Limb (tissue), 2 donors: ENCODE measurements at regions not wholly inside any gene's neighbourhood (a gene's known extent, or its start where the extent isn't known, plus 50 kb on each side); places are given as distances from the start of the nearest gene placed in this dataset.

Source experiments
- DNase-seq, 2 donors: peaks; one replicate each; pipeline ENCODE4 v3.0.0-alpha.2; 2016; ENCODE audit errors: extremely low spot score in 2 of 2

DNA sequence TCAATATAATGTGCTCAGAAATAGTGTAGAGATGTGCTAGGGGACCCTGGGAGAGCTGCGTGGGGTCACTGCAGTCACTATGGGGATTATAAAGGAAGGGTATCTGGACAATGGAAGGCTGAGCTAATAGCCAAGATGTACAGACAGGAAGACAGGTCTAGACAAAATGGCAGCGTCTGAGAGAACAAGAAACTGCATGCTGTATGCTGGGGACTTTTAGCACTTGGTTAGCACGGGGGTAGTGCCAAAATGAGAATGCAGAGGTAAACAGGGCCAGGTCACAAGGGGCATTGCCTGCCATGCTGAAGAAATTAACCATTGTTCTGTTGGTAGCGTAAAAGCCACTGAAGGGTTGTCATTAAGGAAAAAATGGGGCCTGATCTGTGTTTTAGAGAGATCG, 308.2 kb downstream of the EMP1 start:
- no peak for DNase-seq

GRCh38 chr12:13504074-13504473, 307.5 kb downstream of the EMP1 start:
- peak in 1 of 2 donors; percentile 30 for DNase-seq

DNA sequence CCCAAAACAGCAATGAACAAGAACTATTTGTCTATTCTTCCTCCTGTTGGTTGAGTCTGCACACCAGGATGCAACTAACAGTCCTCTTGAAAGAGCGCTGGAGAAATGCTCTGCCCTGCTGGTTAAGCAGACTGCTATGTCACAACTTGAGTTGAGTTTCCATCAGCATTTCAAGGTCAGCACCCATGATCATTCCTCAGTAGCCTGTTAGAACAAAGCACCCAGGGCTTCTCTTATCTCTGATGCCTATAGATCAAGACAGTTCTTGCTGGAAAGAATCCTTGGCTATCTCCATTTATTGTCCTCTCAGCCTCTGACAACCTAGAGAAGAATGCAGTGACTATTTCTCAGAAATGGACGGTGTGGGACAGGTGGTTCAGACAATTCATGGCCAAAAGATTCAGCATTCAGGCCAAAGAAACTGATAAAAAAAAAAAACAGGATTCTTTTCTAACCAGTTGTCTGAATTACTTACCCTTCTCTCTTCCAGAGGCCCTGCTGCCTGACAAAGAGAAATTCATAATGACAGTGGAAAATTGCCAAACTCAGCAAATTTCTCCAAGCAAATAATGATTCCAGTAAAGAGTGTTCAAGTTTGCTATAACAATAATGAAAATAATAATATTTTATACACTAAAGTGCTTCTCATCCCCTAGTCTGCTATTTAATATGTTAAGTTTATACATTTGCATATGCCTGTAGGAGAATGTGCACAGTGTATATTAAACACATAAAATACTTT, 306.7 kb downstream of the EMP1 start:
- DNase-seq: no peak

GRCh38 chr12:13499008-13499407, 302.5 kb downstream of the EMP1 start:
- no peak for DNase-seq

DNA sequence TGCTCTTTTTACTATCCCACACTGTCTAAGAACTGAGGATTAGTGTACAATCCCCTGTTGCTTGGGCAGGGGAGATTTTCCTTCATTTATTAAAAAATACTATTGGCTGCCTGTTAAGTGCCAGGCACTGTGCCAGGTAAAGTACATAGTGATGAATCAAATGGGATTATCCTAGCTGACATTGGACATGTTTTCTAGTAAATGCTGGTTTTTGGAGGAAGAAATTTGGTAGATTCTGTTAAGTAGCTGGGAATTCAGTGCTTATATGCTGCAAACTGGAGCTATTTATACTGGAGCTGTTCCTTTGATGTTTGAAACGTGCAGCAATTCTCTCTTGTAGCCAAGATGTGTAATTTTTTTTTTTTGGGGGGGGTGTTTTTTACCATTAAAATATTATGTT, 299.6 kb downstream of the EMP1 start:
- peak in 1 of 2 donors; percentile 21 for DNase-seq

GRCh38 chr12:13489246-13489645, 292.7 kb downstream of the EMP1 start:
- DNase-seq: no peak

GRCh38 chr12:13487326-13487725, 290.8 kb downstream of the EMP1 start:
- no peak for DNase-seq

DNA sequence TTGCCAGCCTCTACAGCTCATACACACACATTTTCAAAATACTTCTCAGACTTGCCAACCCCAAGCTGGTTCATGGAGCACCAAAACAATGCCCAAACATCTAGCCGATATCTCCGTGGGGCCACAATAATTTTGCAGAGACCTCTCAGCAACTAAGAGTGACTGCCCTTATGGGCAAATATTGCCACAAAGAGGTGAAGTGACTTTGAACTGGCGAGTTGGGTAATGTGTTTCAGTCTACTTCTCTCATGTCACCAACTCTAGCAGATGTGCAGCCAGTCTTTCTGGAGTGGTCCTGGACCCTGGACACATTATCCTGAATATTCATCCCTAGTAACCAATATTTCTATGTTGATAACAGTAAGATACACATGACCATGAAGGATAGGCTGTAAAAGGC, 290.3 kb downstream of the EMP1 start:
- no peak for DNase-seq

DNA sequence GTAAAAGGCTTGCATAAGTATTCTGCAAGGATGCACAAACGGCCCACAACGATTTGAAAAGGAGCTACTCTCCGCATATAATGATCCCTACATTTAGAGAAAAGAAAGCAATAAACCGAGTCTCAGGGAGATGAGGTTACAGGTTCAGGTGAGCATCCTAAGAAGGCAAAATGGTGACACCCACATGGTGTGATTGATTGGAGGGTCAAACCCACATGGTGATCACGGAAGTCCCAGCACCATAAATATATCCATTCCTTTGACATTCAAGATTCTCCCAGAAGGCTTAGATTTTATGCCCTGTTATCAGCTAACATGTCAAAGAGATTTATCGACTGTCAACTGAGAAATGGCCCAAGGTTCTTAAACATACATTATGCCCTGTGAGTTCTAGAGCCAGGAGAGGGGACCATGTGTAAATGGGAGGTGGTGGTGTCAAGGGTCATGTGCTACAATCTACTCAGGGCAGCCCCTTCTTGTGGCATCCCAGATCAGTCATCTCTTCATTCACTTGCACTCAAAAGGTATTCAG, 282.2 kb downstream of the EMP1 start:
- DNase-seq: no peak

DNA sequence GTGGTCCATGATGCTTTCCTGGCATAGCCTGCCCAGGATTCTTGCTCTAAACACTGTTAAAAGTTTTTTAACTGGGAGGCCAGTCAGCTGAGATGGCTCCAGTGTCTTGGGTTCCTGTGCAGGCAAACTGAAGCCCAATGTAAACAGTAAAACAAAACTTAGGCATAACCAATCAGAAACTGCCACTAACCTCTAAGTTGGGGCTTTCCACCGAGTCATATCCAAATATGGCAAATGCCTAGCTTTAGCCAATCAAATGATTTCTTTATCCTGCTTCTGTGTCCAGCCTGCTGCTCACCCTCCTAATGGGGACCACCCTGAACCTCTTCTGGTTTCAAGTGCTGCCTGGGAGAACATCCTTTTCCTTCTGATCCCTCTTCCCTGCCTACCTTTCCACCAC, 277.9 kb downstream of the EMP1 start:
- no peak for DNase-seq

DNA sequence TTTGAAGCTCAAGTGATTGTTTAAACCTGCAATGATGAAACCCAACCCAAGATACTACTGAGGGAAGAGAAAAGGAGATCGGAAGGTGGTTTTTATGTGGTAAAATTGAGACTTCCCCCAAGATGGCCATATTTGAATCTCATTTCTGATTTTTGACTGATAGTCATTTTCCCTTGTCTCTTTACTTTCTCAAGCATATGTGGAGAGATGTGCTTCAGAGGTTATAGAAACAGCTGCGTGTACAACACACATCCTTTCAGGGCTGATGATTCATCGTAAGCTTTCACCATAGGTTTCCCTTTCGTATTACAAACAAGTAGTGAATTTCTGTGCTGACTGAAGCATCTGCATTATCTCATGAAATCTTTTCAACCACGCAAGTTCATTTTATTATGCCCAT, 276.2 kb downstream of the EMP1 start:
- DNase-seq: no peak

- DNase-seq: no peak
These were observed 274.9 kb downstream of the EMP1 start for GRCh38 chr12:13471471-13471870.

DNA sequence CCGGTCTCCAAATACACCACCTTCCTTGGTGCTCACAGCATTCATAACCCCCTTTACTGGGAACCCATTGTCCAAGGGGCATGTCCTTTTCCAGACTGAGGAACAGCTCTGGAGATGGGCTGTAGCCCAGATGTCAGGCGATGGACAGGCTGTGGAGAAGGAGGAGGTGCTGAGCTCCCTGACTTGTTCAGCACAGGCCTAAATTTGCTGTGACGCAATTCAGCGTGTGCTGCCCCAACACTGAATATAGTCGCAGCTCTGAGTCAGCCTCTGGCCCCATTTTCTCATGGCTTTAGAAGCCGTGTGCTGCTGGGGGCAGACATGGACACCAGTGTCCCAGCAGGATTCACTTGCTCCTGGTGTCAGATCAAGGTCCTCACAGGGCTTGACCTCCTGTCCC, 269.1 kb downstream of the EMP1 start:
- DNase-seq: no peak

- no peak for DNase-seq
These were observed 266.7 kb downstream of the EMP1 start for GRCh38 chr12:13463189-13463588.

DNA sequence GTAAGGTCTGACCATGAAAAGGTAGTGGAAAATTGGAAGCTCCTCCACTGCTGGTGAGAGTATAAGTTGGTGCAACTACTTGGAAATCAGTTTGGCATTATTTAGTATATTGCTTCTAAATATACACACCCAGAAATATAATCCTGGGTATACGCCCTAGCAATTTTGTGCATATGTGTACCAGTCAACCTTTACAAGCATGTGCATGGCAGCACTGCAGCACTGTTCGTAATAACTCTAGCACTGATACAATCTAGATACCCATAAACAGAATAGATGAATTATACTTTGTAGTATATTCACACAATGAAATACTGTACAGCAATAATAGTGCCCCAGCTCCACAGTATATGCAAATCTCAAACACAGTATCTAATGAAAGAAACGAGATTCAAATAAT, 265.9 kb downstream of the EMP1 start:
- no peak for DNase-seq

- no peak for DNase-seq
These were observed 259.2 kb downstream of the EMP1 start for GRCh38 chr12:13455778-13456144.

DNA sequence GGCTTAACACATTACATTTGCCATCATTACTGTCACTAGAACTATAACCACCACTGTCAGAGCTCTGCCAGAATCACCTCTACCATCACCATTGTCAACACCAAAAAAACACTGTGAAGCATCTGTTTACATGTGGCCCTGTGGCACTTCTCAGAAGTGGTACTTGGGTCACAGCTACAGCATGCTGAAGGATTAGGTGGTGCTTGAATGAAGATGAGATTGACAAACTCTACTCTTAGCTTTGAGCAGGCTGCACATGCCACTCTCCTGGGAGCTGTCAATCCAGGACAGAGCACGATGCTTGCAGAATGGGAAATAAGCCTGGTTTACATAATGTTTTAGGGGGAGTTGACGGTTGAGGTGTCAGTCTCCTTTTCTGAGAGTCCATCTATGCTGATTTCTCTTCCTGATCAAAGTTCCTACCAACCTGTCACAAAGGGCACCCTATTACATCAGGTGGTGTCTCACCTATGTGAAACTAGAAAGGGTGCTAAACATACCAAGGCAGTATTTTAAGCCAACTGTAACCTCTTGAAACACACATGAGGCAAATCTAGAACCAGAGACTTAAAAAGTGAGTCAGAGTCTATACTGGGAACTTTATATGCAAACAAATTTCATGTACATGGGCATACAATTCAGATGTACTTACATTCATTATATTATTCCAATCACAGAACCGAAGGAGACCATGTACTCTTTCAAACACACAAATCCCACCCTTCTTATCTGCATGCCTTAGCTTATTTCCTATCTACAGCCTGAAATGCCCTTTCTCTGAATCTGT, 258.7 kb downstream of the EMP1 start:
- no peak for DNase-seq

DNA sequence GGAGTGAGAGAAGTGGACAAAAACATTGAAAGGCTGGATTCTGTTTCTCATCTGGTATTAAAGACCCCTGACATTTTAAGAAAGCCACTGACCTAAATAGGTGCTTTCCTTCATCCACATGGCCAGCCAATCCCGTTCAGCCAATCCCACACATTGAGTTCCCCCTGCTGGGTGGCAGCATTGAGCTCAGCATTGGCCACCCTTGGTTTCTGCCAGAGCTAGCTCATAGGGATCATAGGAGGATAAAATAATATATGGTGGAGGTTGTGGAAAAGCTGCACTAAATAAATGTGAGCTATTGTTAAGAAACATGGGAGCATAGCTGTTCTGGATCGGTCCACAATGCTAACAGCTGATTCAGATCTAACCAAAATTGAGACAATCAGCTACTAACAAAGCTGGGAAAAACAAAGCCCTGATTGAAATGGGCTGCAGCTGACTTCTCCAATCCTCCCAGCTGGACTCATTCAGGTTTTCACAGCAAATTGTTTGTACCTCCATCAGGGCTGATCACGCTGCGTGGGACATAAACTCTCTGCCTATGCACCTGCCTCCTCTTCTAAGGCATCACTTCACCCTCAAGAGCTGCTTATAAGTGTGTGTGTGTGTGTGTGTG, 256.5 kb downstream of the EMP1 start:
- no peak for DNase-seq

DNA sequence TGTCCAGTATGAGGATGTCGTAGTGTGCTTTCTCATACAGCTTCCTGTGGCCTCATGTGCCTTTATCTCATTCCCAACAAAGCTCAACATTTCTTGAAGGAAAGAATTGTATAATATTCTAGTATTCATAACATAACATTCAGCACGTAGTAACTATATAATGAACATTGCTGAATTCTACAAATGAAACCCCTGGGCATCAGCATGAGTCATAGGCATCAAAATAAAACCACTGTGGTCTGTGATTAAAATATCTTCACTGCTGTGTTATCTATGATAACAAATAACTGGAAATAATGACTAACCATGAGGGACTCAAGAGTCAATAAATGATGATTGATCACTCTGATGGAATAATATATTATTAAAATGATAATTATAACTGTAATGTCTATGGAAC, 255.2 kb downstream of the EMP1 start:
- DNase-seq: no peak

DNA sequence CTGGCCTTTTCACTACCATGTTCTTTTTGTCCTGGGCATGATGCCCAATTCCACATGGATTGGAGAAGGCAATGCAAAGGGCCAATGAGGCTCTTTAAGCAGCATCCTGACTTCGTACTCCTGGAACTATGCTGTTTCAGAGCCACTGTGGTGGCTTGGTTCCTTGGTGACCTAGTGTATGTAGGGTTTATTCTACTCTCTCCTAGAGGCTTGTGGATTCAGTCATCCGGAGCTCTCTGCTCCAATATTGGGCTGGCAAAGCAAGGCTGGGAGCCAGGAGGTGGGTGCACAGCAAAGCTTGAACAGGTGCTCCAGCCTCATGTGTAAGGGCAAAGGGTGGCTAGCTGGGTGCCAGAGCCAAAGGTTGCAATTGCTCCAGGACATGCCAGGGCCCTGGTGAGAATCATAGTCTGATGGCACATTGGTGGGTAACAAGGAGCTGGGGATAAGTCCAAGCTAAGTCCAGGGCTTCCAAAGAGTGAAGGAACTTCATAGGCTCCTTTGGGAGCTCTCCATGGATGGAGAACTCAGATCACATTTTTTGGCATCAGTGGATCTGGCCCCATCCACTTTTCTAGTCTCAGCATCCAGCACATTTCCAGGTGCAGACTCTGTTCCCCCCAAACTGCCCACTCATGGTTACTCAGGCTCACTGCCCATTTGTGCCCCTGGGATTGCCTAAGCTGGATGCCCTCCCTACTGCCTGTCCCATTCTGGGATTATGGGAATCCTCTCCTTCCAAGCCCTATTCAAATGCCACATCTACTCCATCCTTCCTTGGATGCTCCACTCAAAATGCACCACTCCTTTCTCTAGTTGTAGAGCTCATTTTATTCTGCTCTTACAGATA, 253.9 kb downstream of the EMP1 start:
- DNase-seq: no peak

DNA sequence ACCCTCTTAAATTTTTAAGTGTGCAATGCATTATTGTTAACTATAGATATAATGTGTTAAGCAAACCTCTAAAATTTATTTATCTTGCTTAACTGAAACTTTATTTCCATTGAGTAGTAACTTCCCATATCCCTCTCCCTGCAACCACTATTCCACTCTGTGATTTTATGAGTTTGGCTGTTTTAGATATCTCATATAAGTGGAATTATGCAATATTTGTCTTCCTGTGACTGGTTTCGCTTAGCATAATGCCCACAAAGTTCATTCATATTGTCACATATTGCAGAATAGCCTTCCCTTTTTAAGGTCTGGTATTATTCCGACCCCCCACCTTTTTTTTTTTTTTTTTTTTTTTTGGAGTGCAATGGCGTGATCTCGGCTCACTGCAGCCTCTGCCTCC, 247.6 kb downstream of the EMP1 start:
- DNase-seq: no peak

DNA sequence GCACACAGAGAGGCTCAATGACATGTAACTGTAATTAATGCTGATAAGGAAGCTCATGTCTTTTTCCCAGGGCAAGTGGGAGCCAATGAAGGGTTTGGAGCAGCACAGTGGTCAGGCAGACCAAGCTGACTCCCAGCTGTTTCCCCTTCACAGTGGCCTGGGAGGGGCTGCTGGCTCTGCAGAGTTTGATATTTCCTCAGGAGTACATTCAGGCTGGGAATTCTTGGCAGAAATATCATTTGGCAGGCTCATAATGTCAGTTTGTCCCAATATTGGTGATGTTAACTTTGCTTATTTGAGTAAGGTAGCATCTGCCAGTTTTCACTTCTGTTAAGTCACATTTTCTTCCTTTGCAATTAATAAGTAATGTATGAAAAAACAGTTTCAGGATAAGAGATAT, 247.0 kb downstream of the EMP1 start:
- peak in 1 of 2 donors; percentile 4 for DNase-seq
